ENCODE measurements at regions not wholly inside any gene's neighbourhood (a gene's known extent, or its start where the extent isn't known, plus 50 kb on each side); places are given as distances from the start of the nearest gene placed in this dataset.
"Not testable (repeated sequence)": the region's sequence is repeated elsewhere in the genome, so short reads cannot be mapped to it uniquely, and the experiment has no call there.

DNA sequence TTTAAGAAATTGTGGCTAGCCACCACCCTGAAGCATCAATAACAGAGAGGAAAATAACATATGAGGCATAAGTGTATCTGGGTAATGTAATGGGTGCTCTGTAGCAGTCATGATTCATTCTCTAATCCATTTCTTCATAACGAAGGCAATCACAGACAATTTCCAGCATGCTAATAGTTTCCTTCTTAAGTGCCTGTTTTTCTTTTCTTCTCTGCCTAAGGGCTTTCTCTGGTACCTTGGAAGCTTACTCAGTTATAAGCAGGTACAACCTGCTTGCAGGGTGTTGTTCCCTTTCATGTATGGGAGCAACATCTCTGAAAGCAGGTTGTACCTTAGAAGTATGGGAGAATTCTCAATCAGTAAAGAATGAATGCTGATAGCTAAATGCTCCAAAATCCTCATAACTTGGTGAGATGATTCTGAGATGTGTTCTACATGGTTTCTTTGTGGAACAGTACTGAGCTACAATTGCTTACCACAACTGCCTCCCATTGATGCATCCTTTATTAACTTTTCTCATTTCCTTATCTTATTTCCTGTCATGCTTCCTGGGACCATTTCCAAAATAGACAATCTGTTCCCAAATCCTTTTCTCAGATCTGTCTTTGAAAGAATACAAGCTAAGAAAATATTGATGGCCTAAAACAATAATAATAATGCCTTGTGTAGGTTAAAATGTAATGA is 247.6 kb downstream of the PAPSS1 start:
- DNase-seq (ENCODE audit: low spot score) = no peak
- intact Hi-C loops (cut with DNase I) = no loop called here

DNA sequence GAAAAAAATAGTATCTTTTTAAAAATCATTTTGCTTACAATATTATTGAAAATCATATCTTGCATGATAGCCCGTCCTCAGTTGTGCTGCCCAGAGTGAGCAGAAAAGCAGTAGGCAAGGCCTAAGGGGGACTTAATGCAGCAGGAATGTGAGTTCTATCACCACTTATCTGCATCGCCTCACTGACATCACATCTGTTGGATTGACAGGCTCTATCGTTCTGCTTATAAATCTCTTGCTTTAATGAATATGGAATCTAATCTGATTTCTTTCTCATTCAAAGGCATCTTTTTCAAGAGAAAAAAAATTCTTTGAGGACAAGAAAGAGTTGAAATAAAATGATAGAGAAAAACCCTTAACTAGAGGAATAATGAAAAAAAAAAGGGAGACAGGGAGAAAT is 249.9 kb downstream of the PAPSS1 start:
- intact Hi-C loops (cut with DNase I) = no loop called here
- DNase-seq (ENCODE audit: low spot score) = no peak

DNA sequence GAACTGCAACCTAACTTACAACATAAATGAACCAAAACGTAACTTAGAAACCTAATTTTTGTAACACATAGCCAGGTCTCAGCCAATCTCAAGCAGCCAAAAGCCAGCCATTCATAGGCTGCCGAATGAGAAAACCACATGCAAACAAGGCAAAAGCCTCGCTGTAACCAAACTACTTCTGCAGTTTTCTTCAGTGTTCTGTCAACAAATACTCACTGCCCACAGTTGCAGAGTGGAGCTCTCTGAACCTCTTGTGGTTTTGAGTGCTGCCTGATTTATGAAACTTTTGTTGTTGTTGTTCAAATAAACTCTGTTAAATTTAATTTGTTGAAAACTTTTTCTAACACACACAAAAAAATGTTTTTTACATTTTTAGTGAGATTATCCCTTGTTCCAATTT is 251.2 kb downstream of the PAPSS1 start:
- intact Hi-C loops (cut with DNase I) = no loop called here

DNA sequence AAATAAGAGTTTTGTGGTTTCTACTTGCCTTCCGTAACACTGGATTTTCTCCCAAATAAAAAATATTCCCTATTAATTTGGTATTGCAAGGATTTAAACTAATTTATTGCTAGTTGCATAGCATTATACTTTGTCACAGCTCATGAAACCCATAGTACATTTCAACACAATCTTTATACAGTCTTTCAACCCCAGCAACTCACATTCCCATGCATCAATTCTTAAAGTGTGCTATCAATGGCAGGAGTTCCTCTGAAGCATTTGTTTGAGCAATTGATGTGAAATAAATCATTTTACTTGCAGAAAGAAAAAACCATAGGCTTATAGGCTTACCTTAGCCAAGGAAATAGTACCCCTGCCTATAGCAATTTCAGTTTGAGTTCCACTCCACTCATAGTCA is 251.9 kb downstream of the PAPSS1 start:
- no peak for DNase-seq (ENCODE audit: low spot score)
- intact Hi-C loops (cut with DNase I) = no loop called here

More for the DNA sequence above, 251.2 kb downstream of the PAPSS1 start:
- no peak for DNase-seq (ENCODE audit: low spot score)

DNA sequence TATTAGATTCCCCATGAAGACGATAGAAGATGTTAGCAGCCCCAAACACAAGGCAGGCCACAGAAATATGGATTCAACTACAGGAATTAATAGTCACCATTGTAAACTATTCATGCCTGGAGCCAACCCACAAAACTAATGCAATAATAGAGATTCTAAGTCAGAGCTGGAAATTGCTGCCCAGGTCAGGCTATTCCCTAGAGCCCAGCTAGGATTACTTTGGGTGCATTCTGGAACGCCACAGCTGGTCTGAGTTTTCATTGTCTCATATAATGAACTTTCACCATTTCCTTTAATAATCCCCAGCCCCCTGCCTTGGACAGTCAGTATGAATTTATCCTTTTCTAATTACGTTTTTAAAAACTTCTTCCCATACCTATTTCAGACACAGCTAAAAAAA is 252.6 kb downstream of the PAPSS1 start:
- intact Hi-C loops (cut with DNase I) = no loop called here
- no peak for DNase-seq (ENCODE audit: low spot score)

DNA sequence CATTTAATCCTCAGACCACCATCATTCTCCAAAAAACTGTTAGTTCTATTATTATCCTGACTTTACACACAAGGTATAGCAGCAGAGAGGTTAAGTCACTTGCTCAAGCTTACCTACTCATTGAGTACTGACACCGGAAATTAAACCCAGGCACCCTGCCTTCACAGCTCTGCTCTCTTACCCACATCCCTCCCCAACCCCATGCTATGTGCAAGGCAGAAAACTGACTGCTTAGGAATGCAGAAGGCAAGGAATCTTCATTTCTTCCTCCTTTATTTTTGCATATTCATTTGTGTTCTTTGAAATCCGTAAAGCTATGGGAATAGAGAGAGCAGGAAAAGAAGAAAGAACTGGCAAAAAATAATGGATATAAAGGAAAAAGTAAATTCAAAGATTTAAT is 261.8 kb downstream of the PAPSS1 start:
- no peak for DNase-seq (ENCODE audit: low spot score)
- intact Hi-C loops (cut with DNase I) = no loop called here

DNA sequence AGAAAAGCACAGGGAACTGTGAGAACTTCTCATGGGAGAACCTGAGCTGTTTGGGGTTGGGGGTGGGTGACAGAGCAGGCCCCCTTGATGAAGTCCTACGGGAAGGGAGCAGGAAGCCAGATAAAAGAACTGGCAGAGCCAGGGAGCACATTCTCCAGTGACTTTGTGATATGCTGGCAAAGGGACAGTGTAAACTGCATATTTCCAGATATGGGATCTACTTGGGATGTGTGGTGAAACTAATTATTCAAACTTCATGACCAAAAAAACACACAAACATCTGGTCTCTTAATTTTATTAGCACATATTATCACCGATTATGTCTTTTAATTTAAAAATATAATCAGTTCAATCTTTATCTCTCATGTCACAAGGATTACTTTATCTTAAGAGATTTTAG is 266.0 kb downstream of the PAPSS1 start:
- intact Hi-C loops (cut with DNase I) = no loop called here
- DNase-seq (ENCODE audit: low spot score) = no peak

DNA sequence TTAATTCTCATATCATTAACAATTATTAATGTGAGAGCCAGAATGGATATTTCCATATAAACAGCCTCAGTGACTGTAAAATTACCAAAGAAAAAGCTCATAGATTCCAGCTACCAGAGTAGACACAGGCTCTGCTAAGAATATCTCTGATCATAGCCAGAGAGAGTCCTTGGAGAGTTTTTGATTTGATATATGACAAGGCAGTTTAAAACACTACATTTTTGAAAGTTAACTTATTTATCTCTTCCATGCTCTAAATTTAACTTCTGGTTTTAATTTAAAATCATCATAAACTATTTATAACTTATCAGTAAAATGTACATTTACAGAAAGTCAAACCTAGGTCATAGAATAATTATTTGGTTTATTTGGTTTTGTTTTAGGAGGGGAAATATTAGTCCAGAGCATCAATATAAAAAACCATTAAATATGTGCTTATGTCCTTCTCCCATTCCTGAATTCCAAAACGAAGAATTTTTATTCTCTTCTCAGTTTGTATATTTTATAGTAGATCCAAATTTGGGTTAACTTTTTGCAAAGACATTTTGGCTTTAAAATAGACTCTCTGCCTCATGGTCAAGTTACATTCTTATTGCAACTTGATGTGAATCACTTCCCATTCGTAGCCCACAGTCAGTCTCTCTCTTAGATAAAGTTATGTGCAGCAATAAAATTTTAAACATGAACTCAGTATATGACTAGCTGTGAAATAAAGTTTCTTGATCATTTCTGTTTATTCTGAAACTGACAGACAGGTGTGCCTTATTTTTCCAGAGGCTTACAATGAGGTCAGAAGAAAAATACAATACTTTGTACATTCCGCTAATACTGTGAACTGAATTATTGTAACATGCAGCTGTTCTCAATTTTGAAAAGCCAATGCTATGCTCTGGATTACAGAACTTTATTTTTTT is 267.1 kb downstream of the PAPSS1 start:
- intact Hi-C loops (cut with DNase I) = no loop called here
- DNase-seq (ENCODE audit: low spot score) = no peak

DNA sequence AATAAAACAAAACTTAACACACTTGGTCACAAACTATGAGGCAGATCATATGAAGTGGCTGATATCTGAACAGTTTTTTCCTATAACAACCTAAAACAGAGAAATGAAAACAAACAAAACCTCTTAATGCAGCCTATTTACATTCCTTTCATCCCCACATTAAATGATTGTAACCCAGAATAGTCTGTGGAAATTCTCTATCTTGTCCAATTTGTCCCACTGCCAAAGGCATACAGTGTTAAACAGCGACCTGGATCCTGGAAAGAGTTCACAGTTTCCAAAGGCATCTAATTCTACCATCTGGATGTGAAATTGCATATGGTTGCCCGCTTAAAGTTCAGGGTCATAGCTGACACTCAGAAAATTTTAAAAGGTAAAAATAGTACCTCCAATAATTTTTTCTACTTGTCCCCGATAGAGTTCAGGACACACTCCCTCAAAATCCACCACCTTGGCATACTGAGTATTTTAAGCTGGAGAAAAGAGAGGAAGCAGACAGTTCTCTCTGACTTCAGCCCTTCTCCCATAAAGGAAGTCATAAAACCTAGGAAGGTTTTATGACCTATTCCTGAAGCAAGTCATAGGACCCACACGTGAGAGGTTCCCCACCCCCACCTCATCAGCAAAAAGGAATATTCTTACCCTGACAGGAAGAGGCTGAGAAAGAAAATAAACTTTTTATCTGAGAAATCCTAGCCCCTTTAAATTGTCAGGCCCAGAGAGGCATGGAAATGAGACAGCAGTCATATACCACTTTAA is 270.2 kb downstream of the PAPSS1 start:
- DNase-seq (ENCODE audit: low spot score) = no peak
- intact Hi-C loops (cut with DNase I) = no loop called here

DNA sequence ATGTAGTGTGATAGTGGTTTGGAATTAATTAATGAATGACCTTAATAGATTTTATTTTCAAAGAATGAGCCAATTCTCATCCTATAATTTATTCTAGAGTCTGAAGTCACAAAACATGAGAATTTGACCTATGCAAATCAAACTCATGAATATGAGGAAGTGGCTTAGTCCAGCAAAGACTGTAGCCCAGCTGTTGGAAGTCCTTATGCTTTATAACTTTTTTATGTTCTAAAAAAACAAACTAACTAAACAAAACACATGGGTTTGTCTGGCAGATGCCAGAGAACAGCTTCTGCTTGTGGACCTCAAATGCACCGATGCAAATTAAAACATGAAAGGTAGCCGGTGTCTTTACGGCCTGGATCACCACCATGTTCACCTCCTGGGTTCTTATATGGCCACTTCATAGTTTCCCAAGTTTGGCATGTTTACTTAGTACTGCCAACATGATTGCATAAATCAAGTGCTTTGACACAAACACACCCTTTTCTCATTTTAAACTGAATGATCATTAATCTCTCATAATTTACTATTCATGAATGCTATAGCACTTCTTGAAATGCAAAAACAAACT is 277.4 kb downstream of the PAPSS1 start:
- DNase-seq (ENCODE audit: low spot score) = no peak
- intact Hi-C loops (cut with DNase I) = no loop called here

DNA sequence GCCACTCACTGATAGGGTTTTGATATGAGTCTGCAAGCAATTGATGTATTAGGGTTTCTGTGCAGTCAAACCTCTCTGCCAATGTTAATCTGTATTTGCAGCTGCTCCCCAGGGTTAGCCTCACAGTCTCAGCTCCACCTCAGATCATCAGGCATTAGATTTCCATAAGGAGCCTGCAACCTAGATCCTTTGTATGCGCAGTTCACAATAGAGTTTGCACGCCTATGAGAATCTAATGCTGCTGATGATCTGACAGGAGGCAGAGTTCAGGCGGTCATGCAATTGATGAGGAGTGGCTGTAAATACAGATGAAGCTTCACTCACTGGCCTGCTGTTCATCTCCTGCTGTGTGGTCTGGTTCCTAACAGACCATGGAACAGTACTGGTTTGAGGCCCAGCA is 280.6 kb downstream of the PAPSS1 start:
- no peak for DNase-seq (ENCODE audit: low spot score)
- intact Hi-C loops (cut with DNase I) = no loop called here

DNA sequence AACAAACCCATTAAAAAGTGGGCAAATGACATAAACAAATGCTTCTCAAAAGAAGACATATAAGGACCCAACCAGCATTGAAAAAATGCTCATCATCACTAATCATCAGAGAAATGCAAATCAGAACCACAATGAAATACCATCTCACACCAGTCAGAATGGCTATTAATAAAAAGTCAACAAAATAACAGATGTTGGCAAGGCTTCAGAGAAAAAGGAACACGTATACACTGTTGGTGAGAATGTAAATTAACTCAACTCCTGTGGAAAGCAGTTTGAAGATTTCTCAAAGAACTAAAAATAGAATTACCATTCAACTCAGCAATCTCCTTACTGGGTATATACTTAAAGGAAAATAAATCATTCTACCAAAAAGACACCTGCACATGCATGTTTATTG is 283.6 kb downstream of the PAPSS1 start:
- intact Hi-C loops (cut with DNase I) = not testable (repeated sequence)

DNA sequence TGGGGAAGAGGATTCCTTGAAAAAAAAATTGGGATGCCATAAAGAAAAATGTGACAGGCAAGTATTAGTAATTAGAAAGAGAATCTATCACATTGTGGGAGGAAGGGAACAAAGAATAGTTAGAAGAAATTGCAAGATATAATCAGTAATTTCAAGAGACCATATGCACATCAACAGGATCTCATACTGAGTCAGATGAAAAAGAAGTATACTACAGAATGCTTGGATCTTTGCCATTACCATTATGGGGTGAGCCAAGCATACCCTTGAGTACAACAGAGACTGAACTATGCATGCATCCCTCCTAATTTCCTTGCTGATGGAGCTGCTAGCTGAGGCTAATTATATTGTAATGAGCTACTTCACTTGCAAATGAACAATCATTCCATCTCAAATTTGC is 287.6 kb downstream of the PAPSS1 start:
- intact Hi-C loops (cut with DNase I) = no loop called here
- no peak for DNase-seq (ENCODE audit: low spot score)

More for the DNA sequence above, 283.6 kb downstream of the PAPSS1 start:
- DNase-seq (ENCODE audit: low spot score) = not testable (repeated sequence)

DNA sequence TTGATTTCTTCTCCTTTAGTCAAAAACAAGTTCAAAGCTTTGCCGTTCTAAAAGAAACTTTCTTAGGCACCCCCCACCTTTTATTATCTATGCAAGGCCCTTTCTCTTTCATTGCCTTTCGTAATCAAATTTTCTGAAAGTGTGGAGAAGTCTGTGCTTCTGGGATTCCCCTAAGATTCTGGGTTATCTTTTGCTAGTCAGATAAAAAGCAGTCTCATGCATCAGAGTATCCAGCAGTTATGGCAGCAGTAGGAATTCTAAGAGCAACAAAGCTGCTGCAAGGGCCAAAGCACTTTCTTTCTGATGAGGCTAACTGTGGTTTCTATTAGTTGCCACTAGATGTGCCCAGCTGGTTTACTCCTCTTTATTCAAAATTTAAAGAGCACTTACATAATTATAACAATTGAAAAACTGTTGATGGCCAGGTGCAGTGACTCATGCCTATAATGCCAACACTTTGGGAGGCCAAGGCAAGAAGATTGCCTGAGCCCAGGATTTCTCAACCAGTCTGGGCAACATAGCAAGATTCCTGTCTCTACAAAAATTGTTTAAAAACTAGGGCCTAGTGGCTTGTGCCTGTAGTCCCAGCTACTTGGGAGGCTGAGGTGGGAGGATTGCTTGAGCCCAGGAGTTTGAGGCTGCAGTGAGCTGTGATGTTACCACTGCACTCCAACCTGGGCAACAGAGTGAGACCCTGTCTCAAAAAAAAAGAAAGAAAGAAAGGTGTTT is 296.2 kb downstream of the PAPSS1 start:
- intact Hi-C loops (cut with DNase I) = no loop called here

DNA sequence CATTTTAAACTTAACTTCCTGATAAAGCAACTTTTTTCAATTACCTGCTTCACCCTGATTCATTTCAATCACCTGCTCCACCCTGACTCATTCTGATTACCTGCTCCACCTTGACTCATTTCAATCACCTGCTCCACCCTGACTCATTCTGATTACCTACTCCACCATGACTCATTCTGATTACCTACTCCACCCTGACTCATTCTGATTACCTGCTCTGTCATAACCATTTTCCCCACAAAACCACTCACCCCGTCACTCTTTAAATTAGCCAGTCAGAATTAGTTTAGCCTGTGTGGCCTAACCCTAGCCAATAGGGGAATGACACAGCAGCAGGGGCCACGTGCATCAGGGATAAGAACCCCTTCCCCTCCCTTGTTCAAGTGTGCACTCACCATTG is 300.5 kb downstream of the PAPSS1 start:
- intact Hi-C loops (cut with DNase I); DNase-seq (ENCODE audit: low spot score): not testable (repeated sequence)

More for the DNA sequence above, 296.2 kb downstream of the PAPSS1 start:
- DNase-seq (ENCODE audit: low spot score) = no peak

DNA sequence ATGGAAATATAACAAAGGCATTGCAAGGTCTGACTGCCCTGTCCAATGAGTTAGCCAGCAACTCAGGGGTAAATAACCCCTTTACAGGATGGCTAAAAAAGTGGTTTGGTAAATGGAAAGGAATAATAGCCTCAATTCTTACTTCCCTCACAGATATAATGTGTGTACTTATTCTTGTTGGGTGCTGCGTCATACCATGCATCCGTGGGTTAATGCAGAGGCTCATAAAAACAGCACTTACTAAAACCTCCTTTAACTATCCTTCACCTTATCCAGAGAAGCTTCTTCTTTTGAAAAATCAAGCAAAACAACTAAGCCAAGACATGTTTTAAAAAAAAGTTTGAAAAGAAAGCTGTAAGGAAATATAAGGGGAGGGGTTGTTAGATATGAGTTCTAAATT is 301.0 kb downstream of the PAPSS1 start:
- DNase-seq (ENCODE audit: low spot score) = no peak
- intact Hi-C loops (cut with DNase I) = no loop called here

DNA sequence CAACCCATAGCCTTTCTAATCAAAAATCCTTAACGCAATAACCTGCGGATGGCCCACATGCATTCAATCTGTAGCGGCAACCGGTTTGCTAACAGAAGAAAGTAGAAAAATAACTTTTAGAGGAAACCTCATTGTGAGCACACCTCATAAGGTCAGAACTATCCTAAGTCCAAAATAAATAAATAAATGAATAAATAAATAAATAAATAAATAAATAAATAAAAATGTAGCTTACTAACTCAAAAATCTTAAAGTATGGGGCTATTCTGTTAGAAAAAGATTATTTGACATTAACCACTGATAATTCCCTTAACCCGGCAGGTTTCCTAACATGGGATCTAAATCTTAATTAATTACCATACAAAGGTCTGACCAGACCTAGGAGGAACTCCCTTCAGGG is 304.5 kb downstream of the PAPSS1 start:
- intact Hi-C loops (cut with DNase I); DNase-seq (ENCODE audit: low spot score): not testable (repeated sequence)

DNA sequence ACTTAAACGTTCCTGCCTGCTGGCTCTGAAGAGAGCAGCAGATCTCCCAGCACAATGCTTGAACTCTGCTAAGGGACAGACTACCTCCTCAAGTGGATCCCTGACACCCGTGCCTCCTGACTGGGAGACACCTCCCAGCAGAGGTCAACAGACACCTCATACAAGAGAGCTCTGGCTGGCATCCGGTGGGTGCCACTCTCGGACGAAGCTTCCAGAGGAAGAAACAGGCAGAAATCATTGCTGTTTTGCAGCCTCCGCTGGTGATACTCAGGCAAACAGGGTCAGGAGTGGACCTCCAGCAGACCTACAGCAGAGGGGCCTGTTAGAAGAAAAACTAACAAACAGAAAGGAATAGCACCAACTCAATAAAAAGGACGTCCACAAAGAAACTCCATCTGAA is 310.2 kb downstream of the PAPSS1 start:
- intact Hi-C loops (cut with DNase I) = not testable (repeated sequence)

DNA sequence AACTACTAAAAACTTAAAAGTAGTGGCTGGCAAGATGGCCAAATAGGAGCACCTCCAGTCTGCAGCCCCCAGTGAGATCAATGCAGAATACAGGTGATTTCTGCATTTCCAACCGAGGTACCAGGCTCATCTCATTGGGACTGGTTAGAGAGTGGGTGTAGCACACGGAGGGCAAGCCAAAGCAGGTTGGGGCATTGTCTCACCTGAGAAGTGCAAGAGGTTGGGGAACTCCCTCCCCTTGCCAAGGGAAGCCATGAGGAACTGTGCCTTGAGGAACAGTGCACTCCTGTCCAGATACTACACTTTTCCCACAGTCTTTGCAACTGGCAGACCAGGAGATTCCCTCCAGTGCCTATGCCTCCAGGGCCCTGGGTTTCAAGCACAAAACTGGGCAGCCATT is 311.1 kb downstream of the PAPSS1 start:
- no peak for DNase-seq (ENCODE audit: low spot score)
- intact Hi-C loops (cut with DNase I) = no loop called here

More for the DNA sequence above, 310.2 kb downstream of the PAPSS1 start:
- DNase-seq (ENCODE audit: low spot score) = not testable (repeated sequence)

Measured in cardiac septum (tissue), 1 donor.